Spleen (tissue), 11 donors: ENCODE measurements at regions not wholly inside any gene's neighbourhood (a gene's known extent, or its start where the extent isn't known, plus 50 kb on each side); places are given as distances from the start of the nearest gene placed in this dataset.

ENCODE experiments used
- DNase-seq: peaks from one replicate; pipeline ENCODE4 v3.0.0-alpha.2; 2020
- H3K27ac ChIP-seq, 8 donors: fragments of 200-600 bp; sonication (generic) in 7 of 8; 1 replicate in 4 of 8; 2 replicates in 4 of 8; pipeline versions ENCODE4 v1.5.0 to v1.8.0; 2016 to 2021; ENCODE audit warnings: inconsistent platforms in 4 of 8, mild to moderate bottlenecking in 4 of 8, moderate library complexity in 1 of 8
- H3K27me3 ChIP-seq, 7 donors: fragments of 200-600 bp; sonication (generic) in 6 of 7; replicated peaks in 1 of 7; 1 replicate in 4 of 7; 2 replicates in 3 of 7; pipeline versions ENCODE4 v1.5.0 to v1.8.0; 2016 to 2021; ENCODE audit warnings: inconsistent platforms in 3 of 7, mild to moderate bottlenecking in 1 of 7
- H3K36me3 ChIP-seq, 6 donors: fragments of 200-600 bp; sonication (generic) in 5 of 6; 1 replicate in 4 of 6; 2 replicates in 2 of 6; pipeline versions ENCODE4 v1.5.0 to v1.8.0; 2016 to 2021; ENCODE audit warnings: inconsistent platforms in 2 of 6
- H3K4me1 ChIP-seq, 6 donors: fragments of 200-600 bp; sonication (generic) in 5 of 6; 1 replicate in 3 of 6; 2 replicates in 3 of 6; pipeline versions ENCODE4 v1.5.0 to v1.8.0; 2016 to 2021; ENCODE audit warnings: inconsistent platforms in 3 of 6
- H3K4me3 ChIP-seq, 8 donors: fragments of 200-600 bp; sonication (generic) in 7 of 8; 1 replicate in 4 of 8; 2 replicates in 4 of 8; pipeline versions ENCODE4 v1.5.0 to v1.8.0; 2016 to 2021; ENCODE audit warnings: inconsistent platforms in 4 of 8, mild to moderate bottlenecking in 4 of 8, moderate library complexity in 2 of 8
- H3K9me3 ChIP-seq, 8 donors: fragments of 200-600 bp; sonication (generic) in 7 of 8; 1 replicate in 4 of 8; 2 replicates in 4 of 8; pipeline versions ENCODE4 v1.5.0 to v1.8.0; 2016 to 2021; ENCODE audit warnings: inconsistent platforms in 4 of 8
- POLR2A ChIP-seq, 3 donors: fragments of 450-650 bp; IDR thresholded peaks; one replicate each; pipeline ENCODE4 v1.5.1; 2017; ENCODE audit warnings: antibody characterized with exemption in 3 of 3, mild to moderate bottlenecking in 1 of 3
- POLR2AphosphoS5 ChIP-seq, 3 donors: sonication (generic); formaldehyde crosslinking; IDR thresholded peaks; one replicate each; pipeline ENCODE4 v1.5.1; 2017; ENCODE audit warnings: antibody characterized with exemption in 3 of 3
- WGBS, 5 donors: extraction: QIAGEN DNeasy Blood & Tissue Kit in 3 of 5; methylation state at CpG; one replicate each; pipeline versions ENCODE4 v1.1.5 to v1.1.7; 2013 to 2018; 5-methylcytosine and 5-hydroxymethylcytosine counted together
- intact Hi-C: fragments of 100-400 bp; cut with DNase I; formaldehyde crosslinking; loops from one replicate; pipeline ENCODE4 v1.15.0; 2023; ENCODE audit warnings: low total_unique reads
- TF ChIP-seq, protein P1 (sequence below), 11 experiments: fragments of 200-600 bp in 7 of 11; fragments of 450-650 bp in 4 of 11; sonication (generic) in 4 of 11; IDR thresholded peaks in 8 of 11; conservative IDR thresholded peaks in 3 of 11; 1 replicate in 7 of 11; 2 replicates in 4 of 11; pipeline versions ENCODE4 v1.4.0 to v1.8.0; 2016 to 2021; ENCODE audit warnings: antibody characterized with exemption in 11 of 11, inconsistent platforms in 4 of 11, mild to moderate bottlenecking in 1 of 11
- donor health status: healthy with polysubstance abuse.
- donor health status: DM: no; HTN: no; CAD: no; lungs with moderate emphysema.
- donor health status: DM: no; HTN: no; CAD: no.
- donor health status: Bipolar disorder and iron deficiency.
- donor health status: healthy.
- donor health status: DM: no; HTN: no; CAD: no.
- donor health status: DM: yes; HTN: yes; CAD: no.

DNA sequence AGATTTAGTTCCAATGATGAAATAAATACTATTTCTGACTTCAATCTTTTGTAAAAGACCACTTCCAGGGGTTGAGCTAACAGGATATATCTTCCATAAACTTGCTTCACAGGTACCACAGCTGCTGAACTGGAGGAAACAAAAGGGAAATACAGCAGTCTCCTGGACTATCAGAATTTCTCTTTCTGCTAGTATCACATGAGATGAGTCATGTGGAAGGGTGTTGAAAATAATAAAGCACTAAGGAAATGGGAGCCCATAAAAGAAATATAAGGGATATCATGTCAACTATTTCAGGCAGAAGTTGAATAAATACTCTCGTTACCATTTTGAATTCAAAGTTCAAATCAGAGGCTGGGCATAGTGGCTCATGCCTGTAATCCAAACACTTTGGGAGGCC, 250.3 kb upstream of the NFE2L3 start:
- intact Hi-C loops: no loop called here
- Histone ChIP-seq H3K4me3 (no peak overlapping the region), H3K9me3 (no peaks in the 10 kb centered on the region), H3K4me1 (no peaks in the 10 kb centered on the region), H3K27me3 (peaks cover 0 to 30% (median 0%) of the 10 kb centered on the region in 7 donors), H3K27ac (no peak overlapping the region), H3K36me3 (no peaks in the 10 kb centered on the region)
- no peak for DNase-seq
- TF ChIP-seq POLR2AphosphoS5 (IDR thresholded peaks at IDR 0.05) (no peak), POLR2A (IDR thresholded peaks at IDR 0.05) (no peak)
- TF ChIP-seq, protein P1, sequence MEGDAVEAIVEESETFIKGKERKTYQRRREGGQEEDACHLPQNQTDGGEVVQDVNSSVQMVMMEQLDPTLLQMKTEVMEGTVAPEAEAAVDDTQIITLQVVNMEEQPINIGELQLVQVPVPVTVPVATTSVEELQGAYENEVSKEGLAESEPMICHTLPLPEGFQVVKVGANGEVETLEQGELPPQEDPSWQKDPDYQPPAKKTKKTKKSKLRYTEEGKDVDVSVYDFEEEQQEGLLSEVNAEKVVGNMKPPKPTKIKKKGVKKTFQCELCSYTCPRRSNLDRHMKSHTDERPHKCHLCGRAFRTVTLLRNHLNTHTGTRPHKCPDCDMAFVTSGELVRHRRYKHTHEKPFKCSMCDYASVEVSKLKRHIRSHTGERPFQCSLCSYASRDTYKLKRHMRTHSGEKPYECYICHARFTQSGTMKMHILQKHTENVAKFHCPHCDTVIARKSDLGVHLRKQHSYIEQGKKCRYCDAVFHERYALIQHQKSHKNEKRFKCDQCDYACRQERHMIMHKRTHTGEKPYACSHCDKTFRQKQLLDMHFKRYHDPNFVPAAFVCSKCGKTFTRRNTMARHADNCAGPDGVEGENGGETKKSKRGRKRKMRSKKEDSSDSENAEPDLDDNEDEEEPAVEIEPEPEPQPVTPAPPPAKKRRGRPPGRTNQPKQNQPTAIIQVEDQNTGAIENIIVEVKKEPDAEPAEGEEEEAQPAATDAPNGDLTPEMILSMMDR (IDR thresholded peaks at IDR 0.05 in 8 of 11, conservative IDR thresholded peaks at IDR 0.05 in 3 of 11): no peak
- WGBS, 5 donors: 84 to 100% (median 94%) methylated on average over 1 of the region's 1 CpG

DNA sequence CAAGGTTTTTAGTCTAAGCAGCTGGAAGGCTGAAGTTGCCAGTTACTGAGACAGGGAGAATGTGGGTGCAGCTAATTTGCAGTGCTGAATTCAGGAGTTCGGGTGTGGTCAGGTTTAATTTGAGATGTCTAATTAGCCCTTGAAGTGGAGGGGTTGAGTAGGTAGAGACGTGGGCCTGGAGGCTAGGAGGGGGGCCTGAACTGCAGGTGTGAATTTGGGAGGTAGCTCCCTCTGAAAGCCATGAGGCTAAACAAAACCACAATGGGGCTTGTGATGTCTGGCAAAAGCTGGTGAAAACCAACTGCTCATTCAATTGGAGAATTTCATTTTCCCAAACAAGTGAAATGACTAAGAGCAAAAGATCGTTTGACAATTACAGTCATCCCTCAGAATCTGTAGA, 246.0 kb upstream of the NFE2L3 start:
- no peak overlapping the region for H3K4me3 ChIP-seq
- H3K9me3 ChIP-seq: no peaks in the 10 kb centered on the region
- no peaks in the 10 kb centered on the region for H3K4me1 ChIP-seq
- no peak for DNase-seq
- no peak overlapping the region for H3K27ac ChIP-seq
- TF ChIP-seq, protein P1 (IDR thresholded peaks at IDR 0.05 in 8 of 11, conservative IDR thresholded peaks at IDR 0.05 in 3 of 11): no peak
- no peak for TF ChIP-seq POLR2AphosphoS5 (IDR thresholded peaks at IDR 0.05)
- TF ChIP-seq POLR2A (IDR thresholded peaks at IDR 0.05): no peak
- no peaks in the 10 kb centered on the region for H3K36me3 ChIP-seq
- no peaks in the 10 kb centered on the region for H3K27me3 ChIP-seq
- 66 to 77% (median 70%) methylated on average over 3 of the region's 3 CpGs for WGBS, 5 donors
- intact Hi-C loops: no loop called here

DNA sequence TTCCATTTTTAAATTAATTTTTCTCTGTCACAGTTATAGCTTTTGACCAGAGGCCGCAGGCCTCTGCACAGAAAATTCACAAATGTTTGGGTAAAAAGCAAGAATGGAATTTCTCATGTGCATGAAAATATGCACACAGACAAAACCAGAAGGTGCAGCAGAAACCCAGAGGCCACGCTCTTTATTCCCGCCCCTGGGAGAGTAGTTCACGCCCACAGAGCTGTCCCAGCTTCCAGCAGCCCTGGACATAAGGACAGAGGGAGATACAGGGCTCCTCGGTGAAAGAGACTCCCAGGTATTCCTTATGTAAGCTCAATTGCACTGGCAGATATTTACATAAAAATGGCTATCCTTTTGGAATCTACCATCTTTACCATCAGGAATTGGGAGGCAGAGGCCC, 245.2 kb upstream of the NFE2L3 start:
- intact Hi-C loops: no loop called here
- Histone ChIP-seq H3K9me3 (no peaks in the 10 kb centered on the region), H3K4me3 (no peak overlapping the region), H3K27ac (no peak overlapping the region), H3K36me3 (no peaks in the 10 kb centered on the region), H3K4me1 (no peaks in the 10 kb centered on the region), H3K27me3 (no peaks in the 10 kb centered on the region)
- TF ChIP-seq POLR2AphosphoS5 (IDR thresholded peaks at IDR 0.05): no peak
- TF ChIP-seq, protein P1 (IDR thresholded peaks at IDR 0.05 in 8 of 11, conservative IDR thresholded peaks at IDR 0.05 in 3 of 11): no peak
- no peak for TF ChIP-seq POLR2A (IDR thresholded peaks at IDR 0.05)
- 86 to 94% (median 89%) methylated on average over 5 of the region's 5 CpGs for WGBS, 5 donors
- DNase-seq: no peak

DNA sequence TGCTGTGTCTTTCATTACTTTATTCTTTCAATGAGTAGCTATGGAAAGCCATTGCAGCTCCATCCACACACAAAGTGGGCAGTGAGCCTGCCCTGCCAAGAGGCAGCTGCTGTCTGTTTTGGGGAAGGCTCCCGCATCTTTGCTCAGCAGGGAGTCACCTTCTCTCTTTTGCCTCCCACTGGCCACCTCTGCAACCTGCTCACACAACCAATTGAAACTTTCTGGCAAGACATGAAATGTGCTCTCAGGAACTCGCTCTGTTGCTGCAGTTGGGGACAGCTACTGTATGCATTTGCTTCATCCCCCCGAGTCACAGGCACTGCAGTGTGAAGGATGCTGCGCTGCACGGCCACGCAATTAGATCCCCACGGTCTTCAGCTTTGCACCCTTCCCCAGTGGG, 244.8 kb upstream of the NFE2L3 start:
- DNase-seq: no peak
- Histone ChIP-seq H3K27ac (no peak overlapping the region), H3K4me3 (no peak overlapping the region), H3K4me1 (no peaks in the 10 kb centered on the region), H3K9me3 (no peaks in the 10 kb centered on the region), H3K36me3 (no peaks in the 10 kb centered on the region), H3K27me3 (no peaks in the 10 kb centered on the region)
- no peak for TF ChIP-seq POLR2A (IDR thresholded peaks at IDR 0.05)
- TF ChIP-seq, protein P1 (IDR thresholded peaks at IDR 0.05 in 8 of 11, conservative IDR thresholded peaks at IDR 0.05 in 3 of 11): no peak
- no peak for TF ChIP-seq POLR2AphosphoS5 (IDR thresholded peaks at IDR 0.05)
- 88 to 95% (median 92%) methylated on average over 7 of the region's 7 CpGs for WGBS, 5 donors
- intact Hi-C loops: no loop called here
